ENCODE measurements at regions not wholly inside any gene's neighbourhood (a gene's known extent, or its start where the extent isn't known, plus 50 kb on each side); places are given as distances from the start of the nearest gene placed in this dataset.

DNA sequence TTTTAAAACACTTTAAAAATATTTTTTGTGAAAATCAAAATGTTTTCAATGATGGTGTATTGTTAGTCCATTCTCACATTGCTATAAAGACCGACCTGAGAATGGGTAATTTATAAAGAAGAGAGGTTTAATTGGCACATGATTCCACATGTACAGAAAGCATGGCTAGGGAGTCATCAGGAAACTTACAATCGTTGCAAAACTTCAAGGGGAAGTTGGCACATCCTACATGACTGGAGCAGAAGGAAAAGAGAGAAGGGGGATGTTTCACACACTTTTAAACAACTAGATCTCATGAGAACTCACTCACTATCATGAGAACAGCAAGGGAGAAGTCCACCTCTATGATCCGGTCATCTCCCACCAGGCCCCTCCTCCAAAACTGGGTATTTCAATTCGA is 110.7 kb downstream of the TMEM47 start:
- TF ChIP-seq, protein P1, sequence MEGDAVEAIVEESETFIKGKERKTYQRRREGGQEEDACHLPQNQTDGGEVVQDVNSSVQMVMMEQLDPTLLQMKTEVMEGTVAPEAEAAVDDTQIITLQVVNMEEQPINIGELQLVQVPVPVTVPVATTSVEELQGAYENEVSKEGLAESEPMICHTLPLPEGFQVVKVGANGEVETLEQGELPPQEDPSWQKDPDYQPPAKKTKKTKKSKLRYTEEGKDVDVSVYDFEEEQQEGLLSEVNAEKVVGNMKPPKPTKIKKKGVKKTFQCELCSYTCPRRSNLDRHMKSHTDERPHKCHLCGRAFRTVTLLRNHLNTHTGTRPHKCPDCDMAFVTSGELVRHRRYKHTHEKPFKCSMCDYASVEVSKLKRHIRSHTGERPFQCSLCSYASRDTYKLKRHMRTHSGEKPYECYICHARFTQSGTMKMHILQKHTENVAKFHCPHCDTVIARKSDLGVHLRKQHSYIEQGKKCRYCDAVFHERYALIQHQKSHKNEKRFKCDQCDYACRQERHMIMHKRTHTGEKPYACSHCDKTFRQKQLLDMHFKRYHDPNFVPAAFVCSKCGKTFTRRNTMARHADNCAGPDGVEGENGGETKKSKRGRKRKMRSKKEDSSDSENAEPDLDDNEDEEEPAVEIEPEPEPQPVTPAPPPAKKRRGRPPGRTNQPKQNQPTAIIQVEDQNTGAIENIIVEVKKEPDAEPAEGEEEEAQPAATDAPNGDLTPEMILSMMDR (IDR thresholded peaks at IDR 0.05): no peak
- TF ChIP-seq POLR2AphosphoS5 (IDR thresholded peaks at IDR 0.05): no peak
- no peak for TF ChIP-seq POLR2A (IDR thresholded peaks at IDR 0.05)

All from breast epithelium (tissue), 3 donors.